K562 (cell line): ENCODE measurements at regions not wholly inside any gene's neighbourhood (a gene's known extent, or its start where the extent isn't known, plus 50 kb on each side); places are given as distances from the start of the nearest gene placed in this dataset.

Source experiments
- ATAC-seq: fragments of 200-7000 bp; cut with Tn5 transposase; 3 replicates; pipeline ENCODE4 v1.9.1; 2020; ENCODE audit warnings: moderate library complexity
- BruUV-seq: library from RNA; stranded (reverse); fragments of 400-500 nt; replicated peaks from 2 replicates; lab custom pipeline; 2021; lab: Mats Ljungman, UMichigan
- CTCF ChIA-PET: fragments of 300-600 bp; formaldehyde crosslinking; extraction: SDS; loops from one replicate; lab custom pipeline; 2021; ENCODE audit warnings: low intra/inter-chr PET ratio; lab: Yijun Ruan, JAX
- POLR2A ChIA-PET: fragments of 300-600, 350-650 bp; sonication (Branson Sonifier 250); formaldehyde crosslinking; extraction: SDS; loops from one replicate; lab custom pipeline; 2021; ENCODE audit warnings: antibody characterized with exemption, inconsistent platforms; lab: Yijun Ruan, JAX
- DNase-seq, 4 experiments: peaks; one replicate each; pipeline versions ENCODE4 v3.0.0 to v3.0.0-alpha.2; 2011 to 2018; ENCODE audit warnings: low spot score in 3 of 4, mixed read lengths in 3 of 4; ENCODE audit errors: extremely low read depth in 1 of 4
- FAIRE-seq: peaks from 2 replicates; lab custom pipeline; 2011; peaks lifted over from hg19 to GRCh38; lab: Jason Lieb, UNC
- H2AFZ ChIP-seq: 2 replicates; pipeline ENCODE4 v1.6.0; 2011; ENCODE audit warnings: low read depth, low read length, control low read depth, inconsistent platforms
- H3K27ac ChIP-seq: fragments of 200-600 bp; 3 replicates; pipeline ENCODE4 v1.8.0; 2011; ENCODE audit warnings: low read depth, mild to moderate bottlenecking, control low read depth, inconsistent platforms, low read length, moderate library complexity, mixed read lengths; ENCODE audit errors: extremely low read depth
- H3K27me3 ChIP-seq, 2 experiments: fragments of 300-600 bp in 1 of 2; 2 replicates in 1 of 2; 3 replicates in 1 of 2; pipeline versions ENCODE4 v1.6.0 to v1.8.0; 2011; ENCODE audit warnings: inconsistent platforms in 2 of 2, low read length in 2 of 2, mild to moderate bottlenecking in 1 of 2, mixed read lengths in 1 of 2, moderate library complexity in 1 of 2; ENCODE audit not compliant: control insufficient read depth in 2 of 2, insufficient read depth in 2 of 2
- H3K36me3 ChIP-seq: fragments of 300-600 bp; 3 replicates; pipeline ENCODE4 v1.8.0; 2011; ENCODE audit warnings: mild to moderate bottlenecking, low read length, inconsistent platforms; ENCODE audit not compliant: control insufficient read depth, insufficient read depth
- H3K4me1 ChIP-seq, 2 experiments: fragments of 200-600 bp in 1 of 2; replicated peaks in 1 of 2; 2 replicates in 1 of 2; 3 replicates in 1 of 2; pipeline versions ENCODE4 v1.5.1 to v1.8.0; 2011; ENCODE audit warnings: inconsistent platforms in 2 of 2, low read length in 2 of 2, mild to moderate bottlenecking in 1 of 2, mixed read lengths in 1 of 2, moderate library complexity in 1 of 2; ENCODE audit not compliant: control insufficient read depth in 2 of 2, insufficient read depth in 2 of 2
- H3K4me2 ChIP-seq: 2 replicates; pipeline ENCODE4 v1.6.1; 2011; ENCODE audit warnings: low read length, control low read depth, inconsistent platforms, mixed read lengths; ENCODE audit not compliant: insufficient read depth
- H3K4me3 ChIP-seq: fragments of 200-600 bp; sonication (generic), shearing (Covaris generic); 2 replicates; pipeline ENCODE4 v1.5.1; 2016; ENCODE audit warnings: control low read depth, inconsistent platforms
- H3K79me2 ChIP-seq: fragments of 200-600 bp; 3 replicates; pipeline ENCODE4 v1.8.0; 2011; ENCODE audit warnings: low read length, inconsistent platforms; ENCODE audit not compliant: control insufficient read depth, insufficient read depth
- H3K9ac ChIP-seq, 2 experiments: 2 replicates each; pipeline versions ENCODE4 v1.6.0 to v1.6.1; 2011; ENCODE audit warnings: low read depth in 2 of 2, low read length in 2 of 2, control low read depth in 1 of 2, inconsistent platforms in 1 of 2, mild to moderate bottlenecking in 1 of 2, mixed read lengths in 1 of 2; ENCODE audit not compliant: insufficient read depth in 1 of 2
- H3K9me1 ChIP-seq: one replicate; pipeline ENCODE4 v1.6.0; 2011; ENCODE audit warnings: inconsistent platforms, mild to moderate bottlenecking, low read length, moderate library complexity; ENCODE audit not compliant: control insufficient read depth, insufficient read depth
- H3K9me3 ChIP-seq: replicated peaks from 2 replicates; pipeline ENCODE4 v1.5.1; 2011; ENCODE audit warnings: low read depth, low read length, inconsistent platforms; ENCODE audit not compliant: control insufficient read depth, insufficient read depth
- H4K20me1 ChIP-seq: replicated peaks from 2 replicates; pipeline ENCODE4 v1.6.1; 2011; ENCODE audit warnings: low read length, inconsistent platforms, mixed read lengths; ENCODE audit not compliant: control insufficient read depth, insufficient read depth
- FIP1L1 ChIP-seq: fragments of 200-400 bp; formaldehyde crosslinking; IDR thresholded peaks from 2 replicates; pipeline ENCODE4 v1.6.1; 2018; ENCODE audit warnings: mild to moderate bottlenecking, low read depth, low read length; ENCODE audit not compliant: poor library complexity, severe bottlenecking
- FOXK2 ChIP-seq, 2 experiments: fragments of 450-650 bp; IDR thresholded peaks in 1 of 2; conservative IDR thresholded peaks in 1 of 2; 2 replicates each; pipeline ENCODE4 v1.6.1; 2016; ENCODE audit warnings: low read depth in 2 of 2, mild to moderate bottlenecking in 1 of 2
- MYBL2 ChIP-seq, 2 experiments: fragments of 450-650 bp in 1 of 2; sonication (generic) in 1 of 2; formaldehyde crosslinking in 1 of 2; IDR thresholded peaks; 2 replicates each; pipeline versions ENCODE4 v1.6.1 to v1.8.1; 2017 to 2022; ENCODE audit warnings: borderline replicate concordance in 1 of 2, inconsistent platforms in 1 of 2, low read depth in 1 of 2, mild to moderate bottlenecking in 1 of 2, missing genetic modification reagents in 1 of 2, moderate library complexity in 1 of 2
- RBM17 ChIP-seq: fragments of 200-400 bp; formaldehyde crosslinking; IDR thresholded peaks from 2 replicates; pipeline ENCODE4 v1.6.1; 2017; ENCODE audit warnings: low read depth, mild to moderate bottlenecking, low read length, borderline replicate concordance
- RUNX1 ChIP-seq: sonication (generic); IDR thresholded peaks from 2 replicates; pipeline ENCODE4 v1.6.1; 2016; ENCODE audit warnings: antibody characterized with exemption, low read depth
- TAF9B ChIP-seq: fragments of 450-650 bp; IDR thresholded peaks from 2 replicates; pipeline ENCODE4 v1.6.1; 2018; ENCODE audit warnings: mild to moderate bottlenecking; ENCODE audit not compliant: partially characterized antibody
- TFAP4 ChIP-seq: sonication (generic); formaldehyde crosslinking; IDR thresholded peaks from 2 replicates; pipeline ENCODE4 v1.8.0; 2022; ENCODE audit warnings: missing genetic modification reagents, mild to moderate bottlenecking, moderate library complexity, borderline replicate concordance
- ZNF24 ChIP-seq: fragments of 450-650 bp; IDR thresholded peaks from 2 replicates; pipeline ENCODE4 v1.6.1; 2016
- ZNF280A ChIP-seq: fragments of 450-650 bp; IDR thresholded peaks from 2 replicates; pipeline ENCODE4 v1.6.1; 2018; ENCODE audit warnings: mild to moderate bottlenecking, low read depth; ENCODE audit not compliant: partially characterized antibody
- ZNF436 ChIP-seq: fragments of 250-450, 450-650 bp; sonication (Bioruptor Pico); formaldehyde crosslinking; IDR thresholded peaks from 2 replicates; pipeline ENCODE4 v1.7.0; 2020; ENCODE audit warnings: mild to moderate bottlenecking
- WGBS: fragments of 100-300 bp; shearing (Covaris generic); methylation state at CpG from one replicate; pipeline ENCODE4 v1.1.6; 2016; ENCODE audit warnings: low coverage, mixed read lengths; ENCODE audit not compliant: insufficient coverage; ENCODE audit errors: missing lambda C conversion rate; 5-methylcytosine and 5-hydroxymethylcytosine counted together
- in situ Hi-C: fragments of 300-500 bp; cut with MboI; formaldehyde crosslinking; loops from 4 replicates; pipeline ENCODE4 v1.15.0; 2018; ENCODE audit warnings: inconsistent platforms, mixed read lengths
- intact Hi-C: fragments of 100-400 bp; cut with micrococcal nuclease; formaldehyde crosslinking; loops from 2 replicates; pipeline ENCODE4 v1.14.2; 2022
- TF ChIP-seq, protein P1 (sequence below): fragments of 250-450 bp; sonication (Bioruptor Pico); IDR thresholded peaks from 2 replicates; pipeline ENCODE4 v1.8.0; 2021; ENCODE audit warnings: mild to moderate bottlenecking, moderate library complexity
- TF ChIP-seq, protein P2 (sequence below): fragments of 450-650 bp; formaldehyde crosslinking; conservative IDR thresholded peaks from 2 replicates; pipeline ENCODE4 v1.4.0; 2022; ENCODE audit warnings: mild to moderate bottlenecking, missing genetic modification characterization
- TF ChIP-seq, protein P3 (sequence below): fragments of 450-650 bp; IDR thresholded peaks from 2 replicates; pipeline ENCODE4 v1.6.1; 2017; ENCODE audit warnings: mild to moderate bottlenecking, moderate library complexity

- peak; percentile 70 for TF ChIP-seq ZNF280A
Measured at GRCh38 chr14:32263939-32264567, 61.0 kb upstream of the RNU6-8 start (continued).

GRCh38 chr14:32265584-32265983 is 62.5 kb upstream of the RNU6-8 start:
- H4K20me1 ChIP-seq, result no peaks in the 10 kb centered on the region
- WGBS, result 4% methylated on average over 2 of the region's 2 CpGs
- no peaks in the 10 kb centered on the region for H3K9me1 ChIP-seq
- no peak overlapping the region for H3K4me2 ChIP-seq
- H2AFZ ChIP-seq, result no peak overlapping the region
- no peaks in the 10 kb centered on the region for H3K27me3 ChIP-seq
- DNase-seq, result no peak
- H3K4me1 ChIP-seq, result no peaks in the 10 kb centered on the region
- H3K4me3 ChIP-seq, result no peak overlapping the region
- in situ Hi-C loops (loop anchor here (25.0 kb wide), 1 partner anchor 753 kb away; no protein-coding TSS in a partner anchor), intact Hi-C loops (no loop called here)
- ATAC-seq, result no peak
- no TSS peak for BruUV-seq
- H3K79me2 ChIP-seq, result no peaks in the 10 kb centered on the region
- CTCF ChIA-PET, result no interaction called here
- FAIRE-seq, result no peak
- H3K9ac ChIP-seq, result no peak overlapping the region
- POLR2A ChIA-PET, result no interaction called here
- H3K27ac ChIP-seq, result no peak overlapping the region
- peaks cover 4% of the 10 kb centered on the region; the same call in 1 of the 2 replicates for H3K9me3 ChIP-seq
- H3K36me3 ChIP-seq, result no peaks in the 10 kb centered on the region
- TF ChIP-seq ZNF24 (no peak), MYBL2 (IDR thresholded peaks at IDR 0.05; ENCODE audit: low read depth) (no peak), MYBL2 (CRISPR knock-in tag; IDR thresholded peaks at IDR 0.05; ENCODE audit: borderline replicate concordance) (no peak), ZNF436 (CRISPR knock-in tag) (no peak), RBM17 (no peak), TAF9B (no peak), FOXK2 (conservative IDR thresholded peaks at IDR 0.05 in 1 of 2, IDR thresholded peaks at IDR 0.05 in 1 of 2; ENCODE audit: low read depth in 2 of 2) (no peak), TFAP4 (CRISPR knock-in tag) (no peak), RUNX1 (no peak), FIP1L1 (no peak)
- TF ChIP-seq, protein P1, sequence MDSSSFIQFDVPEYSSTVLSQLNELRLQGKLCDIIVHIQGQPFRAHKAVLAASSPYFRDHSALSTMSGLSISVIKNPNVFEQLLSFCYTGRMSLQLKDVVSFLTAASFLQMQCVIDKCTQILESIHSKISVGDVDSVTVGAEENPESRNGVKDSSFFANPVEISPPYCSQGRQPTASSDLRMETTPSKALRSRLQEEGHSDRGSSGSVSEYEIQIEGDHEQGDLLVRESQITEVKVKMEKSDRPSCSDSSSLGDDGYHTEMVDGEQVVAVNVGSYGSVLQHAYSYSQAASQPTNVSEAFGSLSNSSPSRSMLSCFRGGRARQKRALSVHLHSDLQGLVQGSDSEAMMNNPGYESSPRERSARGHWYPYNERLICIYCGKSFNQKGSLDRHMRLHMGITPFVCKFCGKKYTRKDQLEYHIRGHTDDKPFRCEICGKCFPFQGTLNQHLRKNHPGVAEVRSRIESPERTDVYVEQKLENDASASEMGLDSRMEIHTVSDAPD (CRISPR knock-in tag), result no peak
- TF ChIP-seq, protein P2, sequence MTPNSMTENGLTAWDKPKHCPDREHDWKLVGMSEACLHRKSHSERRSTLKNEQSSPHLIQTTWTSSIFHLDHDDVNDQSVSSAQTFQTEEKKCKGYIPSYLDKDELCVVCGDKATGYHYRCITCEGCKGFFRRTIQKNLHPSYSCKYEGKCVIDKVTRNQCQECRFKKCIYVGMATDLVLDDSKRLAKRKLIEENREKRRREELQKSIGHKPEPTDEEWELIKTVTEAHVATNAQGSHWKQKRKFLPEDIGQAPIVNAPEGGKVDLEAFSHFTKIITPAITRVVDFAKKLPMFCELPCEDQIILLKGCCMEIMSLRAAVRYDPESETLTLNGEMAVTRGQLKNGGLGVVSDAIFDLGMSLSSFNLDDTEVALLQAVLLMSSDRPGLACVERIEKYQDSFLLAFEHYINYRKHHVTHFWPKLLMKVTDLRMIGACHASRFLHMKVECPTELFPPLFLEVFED, result no peak
- TF ChIP-seq, protein P3, sequence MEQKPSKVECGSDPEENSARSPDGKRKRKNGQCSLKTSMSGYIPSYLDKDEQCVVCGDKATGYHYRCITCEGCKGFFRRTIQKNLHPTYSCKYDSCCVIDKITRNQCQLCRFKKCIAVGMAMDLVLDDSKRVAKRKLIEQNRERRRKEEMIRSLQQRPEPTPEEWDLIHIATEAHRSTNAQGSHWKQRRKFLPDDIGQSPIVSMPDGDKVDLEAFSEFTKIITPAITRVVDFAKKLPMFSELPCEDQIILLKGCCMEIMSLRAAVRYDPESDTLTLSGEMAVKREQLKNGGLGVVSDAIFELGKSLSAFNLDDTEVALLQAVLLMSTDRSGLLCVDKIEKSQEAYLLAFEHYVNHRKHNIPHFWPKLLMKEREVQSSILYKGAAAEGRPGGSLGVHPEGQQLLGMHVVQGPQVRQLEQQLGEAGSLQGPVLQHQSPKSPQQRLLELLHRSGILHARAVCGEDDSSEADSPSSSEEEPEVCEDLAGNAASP, result no peak
